ENCODE measurements at regions not wholly inside any gene's neighbourhood (a gene's known extent, or its start where the extent isn't known, plus 50 kb on each side); places are given as distances from the start of the nearest gene placed in this dataset.
"Not testable (repeated sequence)": the region's sequence is repeated elsewhere in the genome, so short reads cannot be mapped to it uniquely, and the experiment has no call there.

DNA sequence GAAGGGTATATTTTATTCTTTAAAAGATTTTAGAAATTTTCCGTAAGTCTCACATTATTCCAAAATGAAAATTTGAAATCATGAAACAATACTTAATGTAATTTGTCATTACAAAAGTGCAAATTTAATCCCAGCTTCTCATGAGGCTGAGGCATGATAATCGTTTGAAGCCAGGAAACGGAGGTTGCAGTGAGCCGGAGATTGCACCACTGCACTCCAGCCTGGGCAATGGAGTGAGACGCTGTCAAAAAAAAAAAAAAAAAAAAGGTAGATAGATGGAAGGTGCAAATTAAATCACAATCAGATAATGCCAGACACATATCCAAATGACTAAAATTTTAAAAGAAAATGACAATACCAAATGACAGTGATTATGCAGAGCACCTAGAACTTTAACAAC, 644.2 kb downstream of the FAM181B start:
- H3K27ac ChIP-seq, result no peak overlapping the region
- no peak for DNase-seq (ENCODE audit: low read depth, low spot score)

DNA sequence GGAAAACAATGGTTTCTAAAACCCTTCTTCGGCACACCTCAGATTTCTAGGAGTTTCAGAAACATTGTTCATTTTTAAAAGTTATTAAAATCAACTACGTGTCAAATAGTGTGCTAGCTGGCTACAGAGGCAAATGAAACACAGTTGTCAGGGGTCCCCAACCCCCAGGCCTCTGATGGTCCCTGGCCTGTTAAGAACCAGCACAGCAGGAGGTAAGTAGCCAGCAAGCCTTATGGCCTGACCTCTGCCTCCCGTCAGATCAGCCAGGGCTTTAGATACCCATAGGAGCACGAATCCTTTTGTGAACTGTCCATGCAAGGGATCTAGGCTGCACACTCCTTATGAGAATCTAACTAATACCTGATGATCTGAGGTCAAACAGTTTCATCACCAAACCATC, 648.2 kb downstream of the FAM181B start:
- no peak overlapping the region for H3K27ac ChIP-seq
- DNase-seq (ENCODE audit: low read depth, low spot score), result no peak

DNA sequence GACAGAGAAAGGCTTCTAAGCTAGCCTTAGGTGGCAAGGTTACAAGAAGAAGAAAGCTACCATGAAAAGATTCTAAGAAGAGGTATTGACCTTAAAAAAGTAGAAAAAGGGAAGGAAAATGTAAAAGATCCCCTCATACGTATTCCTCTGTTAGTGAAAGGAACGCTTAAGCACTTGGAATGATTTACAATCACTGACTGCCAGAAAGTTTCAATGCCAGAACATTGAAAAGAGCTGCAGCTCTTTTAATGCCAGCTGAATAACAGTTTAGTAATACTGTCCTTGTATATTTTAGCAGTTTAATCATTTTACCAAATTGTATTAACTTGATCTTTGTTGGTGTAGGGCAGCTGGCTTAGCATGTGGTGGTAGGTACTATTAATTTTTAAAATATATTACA, 650.7 kb downstream of the FAM181B start:
- H3K27ac ChIP-seq, result no peak overlapping the region
- DNase-seq (ENCODE audit: low read depth, low spot score), result no peak

DNA sequence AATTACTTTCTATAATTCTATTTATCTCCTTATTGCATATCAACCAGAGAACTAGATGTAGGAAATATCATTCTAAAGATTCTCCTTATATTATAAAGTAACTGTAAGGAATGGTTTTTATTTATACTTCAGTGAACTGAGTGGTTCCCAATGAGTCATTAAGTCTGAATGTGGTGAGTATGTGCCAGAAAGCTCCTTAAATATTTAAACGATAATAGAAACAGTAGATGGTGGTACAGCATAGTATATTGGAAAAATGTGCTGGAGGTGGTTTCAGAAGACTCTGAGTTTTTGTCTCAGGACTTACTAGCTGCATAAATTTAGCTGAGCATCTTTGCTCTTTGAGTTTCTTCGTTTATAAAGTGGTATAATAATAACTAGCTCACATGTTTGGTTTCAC, 653.5 kb downstream of the FAM181B start:
- no peak overlapping the region for H3K27ac ChIP-seq
- DNase-seq (ENCODE audit: low read depth, low spot score), result no peak

DNA sequence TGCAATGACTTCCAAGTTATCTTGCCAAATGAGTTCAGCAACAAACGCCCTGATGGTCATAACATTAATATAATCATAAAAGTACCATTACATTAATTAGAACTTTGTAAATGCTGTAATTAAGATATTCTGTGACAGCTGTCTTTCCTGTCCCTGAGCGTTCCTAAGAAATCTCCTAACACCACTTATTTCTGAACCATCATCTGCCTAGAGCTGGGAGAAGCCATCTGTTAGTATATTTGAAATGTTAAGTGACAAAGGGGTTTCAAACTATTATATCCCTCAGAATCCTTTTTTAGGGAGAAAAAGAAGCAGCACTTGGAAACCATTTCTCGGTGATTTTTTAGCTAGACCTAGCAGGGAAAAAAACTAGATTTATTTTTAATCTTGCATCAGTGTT, 657.5 kb downstream of the FAM181B start:
- no peak for DNase-seq (ENCODE audit: low read depth, low spot score)
- no peak overlapping the region for H3K27ac ChIP-seq

DNA sequence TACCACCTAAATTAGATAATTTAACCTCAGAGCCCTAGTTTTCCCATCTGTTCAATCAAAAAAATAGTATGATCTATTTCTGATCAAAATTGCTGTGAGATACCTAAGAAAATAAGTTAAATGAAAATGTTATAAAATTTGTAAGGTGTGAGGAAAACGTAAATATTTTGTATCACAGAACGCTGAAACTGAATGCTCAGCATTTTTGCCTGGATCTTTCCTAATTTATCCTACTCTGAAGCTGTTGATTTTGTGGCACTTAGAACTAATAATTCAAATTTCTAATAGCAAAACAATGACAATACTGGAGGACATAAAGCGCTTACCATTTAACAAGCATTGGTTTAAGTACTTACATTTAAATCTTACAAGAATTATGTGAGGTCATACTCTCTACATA, 674.2 kb downstream of the FAM181B start:
- H3K27ac ChIP-seq, result no peak overlapping the region
- no peak for DNase-seq (ENCODE audit: low read depth, low spot score)

DNA sequence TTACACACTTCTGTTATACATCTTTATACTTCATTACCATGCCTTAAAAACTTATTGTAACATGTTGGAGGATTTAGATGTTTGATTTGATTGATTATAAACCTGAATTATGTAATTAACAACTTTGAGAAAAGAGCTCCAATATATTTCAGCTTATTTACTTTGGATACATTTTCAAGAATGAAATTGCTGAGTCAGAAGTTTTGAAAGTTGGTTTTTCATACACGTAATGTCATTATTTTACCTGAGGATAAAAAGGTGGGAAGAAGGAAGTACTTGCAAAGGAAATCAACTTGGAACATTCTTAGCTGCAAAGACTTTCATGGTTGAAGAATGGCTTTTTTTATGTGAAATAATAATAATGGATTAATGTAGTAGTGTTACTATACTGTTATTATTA, 677.2 kb downstream of the FAM181B start:
- DNase-seq (ENCODE audit: low read depth, low spot score), result no peak
- no peak overlapping the region for H3K27ac ChIP-seq

DNA sequence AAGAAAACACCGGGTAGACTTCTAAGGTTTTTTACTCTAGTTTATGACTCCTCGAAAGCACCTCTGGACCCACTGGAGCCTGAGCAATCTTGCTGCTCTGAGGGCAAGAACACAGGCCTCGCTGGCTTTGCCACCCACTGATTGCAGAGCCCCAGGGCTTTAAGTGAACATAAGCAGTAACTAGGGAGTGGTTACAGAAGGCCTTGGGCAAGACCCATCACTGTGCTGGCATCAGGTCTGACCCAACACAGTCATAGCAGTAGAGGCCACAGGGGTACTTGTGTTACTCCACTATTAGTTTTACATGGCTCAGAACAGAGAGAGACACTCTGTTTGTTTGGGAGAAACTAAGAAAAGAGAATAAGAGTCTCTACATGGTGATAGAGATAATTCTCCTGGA, 684.5 kb downstream of the FAM181B start:
- no peak for DNase-seq (ENCODE audit: low read depth, low spot score)

DNA sequence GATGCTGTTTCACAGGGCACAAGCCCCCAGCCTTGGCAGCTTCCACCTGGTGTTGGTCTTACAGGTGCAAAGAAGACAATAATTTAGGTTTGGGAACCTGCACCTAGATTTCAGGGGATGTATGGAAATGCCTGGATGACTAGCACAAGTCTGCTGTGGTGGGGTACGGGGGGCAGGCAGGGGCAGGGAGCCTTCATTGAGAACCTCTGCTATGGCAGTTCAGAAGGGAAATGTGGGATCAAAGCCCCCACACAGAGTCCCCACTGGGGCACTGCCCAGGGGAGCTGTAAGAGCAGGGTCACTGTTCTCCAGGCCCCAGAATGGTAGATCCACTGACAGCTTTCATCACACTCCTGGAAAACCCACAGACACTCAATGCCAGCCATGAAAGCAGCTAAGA, 686.5 kb downstream of the FAM181B start:
- no peak overlapping the region for H3K27ac ChIP-seq
- no peak for DNase-seq (ENCODE audit: low read depth, low spot score)

More for the DNA sequence above, 684.5 kb downstream of the FAM181B start:
- H3K27ac ChIP-seq, result no peak overlapping the region

DNA sequence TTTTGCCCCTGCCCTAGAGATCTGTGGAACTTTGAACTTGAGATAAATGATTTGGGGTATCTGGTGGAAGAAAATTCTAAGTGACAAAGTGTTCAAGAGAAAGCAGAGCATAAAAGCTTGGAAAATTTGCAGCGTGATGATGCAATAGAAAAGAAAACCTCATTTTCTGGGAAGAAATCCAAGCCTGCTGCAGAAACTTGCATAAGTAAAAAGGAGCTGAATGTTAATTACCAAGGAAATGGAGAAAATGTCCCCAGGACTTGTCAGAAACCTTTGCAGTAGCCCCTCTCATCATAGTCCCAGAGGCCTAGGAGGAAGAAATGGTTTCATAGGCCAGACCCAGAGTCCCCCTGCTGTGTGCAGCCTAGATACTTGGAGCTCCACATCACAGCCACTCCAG, 686.9 kb downstream of the FAM181B start:
- H3K27ac ChIP-seq, result no peak overlapping the region
- DNase-seq (ENCODE audit: low read depth, low spot score), result no peak

DNA sequence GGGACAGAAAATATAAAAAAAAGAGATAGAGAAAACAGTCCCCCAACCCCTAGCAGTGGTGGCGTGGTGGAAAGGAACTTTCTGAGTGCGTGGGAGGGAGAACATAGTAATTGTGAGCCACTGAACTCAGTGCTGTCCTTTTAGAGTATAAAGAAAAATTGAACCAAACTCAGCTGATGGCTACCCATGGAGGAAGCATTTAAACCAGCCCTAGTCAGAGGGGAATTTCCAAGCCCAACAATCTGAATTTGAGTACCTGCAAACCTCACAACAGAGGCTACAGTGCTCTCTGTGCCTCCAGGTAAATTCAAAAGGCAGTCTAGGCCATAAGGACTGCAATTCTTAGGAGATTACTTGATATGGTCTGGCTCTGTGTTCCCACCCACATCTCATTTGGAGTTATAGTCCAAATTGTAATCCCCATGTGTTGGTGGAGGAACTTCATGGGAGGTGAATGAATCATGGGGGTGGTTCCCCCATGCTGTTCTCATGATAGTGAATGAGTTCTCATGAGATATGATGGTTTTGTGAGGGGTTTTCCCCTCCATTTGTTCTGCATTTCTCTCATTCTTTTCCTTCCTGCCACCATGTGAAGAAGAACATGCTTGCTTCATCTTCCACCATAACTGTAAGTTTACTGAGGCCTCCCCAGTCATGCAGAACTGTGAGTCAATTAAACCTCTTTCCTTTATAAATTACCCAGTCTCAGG, 687.8 kb downstream of the FAM181B start:
- no peak for DNase-seq (ENCODE audit: low read depth, low spot score)
- no peak overlapping the region for H3K27ac ChIP-seq

DNA sequence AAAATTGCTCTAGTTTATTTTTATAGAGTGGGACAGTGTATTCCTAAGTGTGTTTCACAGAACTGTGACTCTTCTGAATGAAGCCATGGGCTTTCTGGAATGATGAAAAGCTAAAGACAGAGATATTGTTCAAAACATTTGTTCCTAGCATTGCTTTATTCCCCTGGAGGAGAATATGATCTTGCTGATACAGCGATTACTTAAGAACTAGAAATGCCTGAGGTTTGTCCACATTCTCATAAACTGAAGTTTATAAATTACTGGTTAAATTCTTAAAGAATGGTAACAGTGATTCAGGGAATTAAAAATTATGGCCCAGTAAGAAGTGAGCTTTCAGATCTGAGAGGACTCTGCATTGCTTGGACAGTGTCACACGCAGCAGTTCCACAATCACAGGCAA, 690.3 kb downstream of the FAM181B start:
- no peak overlapping the region for H3K27ac ChIP-seq
- no peak for DNase-seq (ENCODE audit: low read depth, low spot score)

DNA sequence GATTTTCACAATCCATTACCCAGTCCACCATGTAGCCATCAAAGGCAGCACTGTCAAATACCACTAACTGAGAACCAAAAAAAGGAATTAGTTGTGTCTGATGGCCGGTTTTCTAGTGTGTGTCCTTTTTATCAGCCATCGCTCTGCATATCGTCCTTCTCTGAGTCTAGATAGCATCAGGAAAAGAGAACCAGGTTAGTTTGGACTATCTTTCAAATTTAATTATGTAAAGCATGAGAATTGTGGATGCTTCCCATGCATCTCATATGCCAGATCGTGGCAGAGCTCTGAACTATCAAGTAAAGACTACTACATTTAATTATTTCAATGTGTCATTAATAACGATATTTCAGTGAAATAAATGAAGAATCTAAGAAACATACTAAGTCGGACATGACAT, 691.9 kb downstream of the FAM181B start:
- DNase-seq (ENCODE audit: low read depth, low spot score), result no peak
- H3K27ac ChIP-seq, result no peak overlapping the region

DNA sequence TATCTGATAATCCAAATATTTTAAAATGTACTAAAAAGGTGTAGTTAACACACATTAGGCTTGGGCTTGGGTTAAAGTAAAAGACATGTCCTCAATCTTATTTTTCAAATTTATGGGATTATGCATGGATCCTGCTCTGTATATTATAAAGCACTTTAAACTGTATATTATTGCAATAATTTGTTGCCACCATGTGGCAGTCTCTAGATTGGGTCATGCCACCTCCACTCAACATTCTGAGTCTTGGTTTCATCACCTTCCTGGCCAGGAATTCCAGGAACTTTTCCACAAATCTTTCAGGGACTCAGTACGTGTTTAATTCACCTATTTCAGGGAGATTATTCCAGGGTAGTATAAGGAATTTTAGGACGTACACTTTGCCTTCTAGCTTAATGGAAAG, 695.5 kb downstream of the FAM181B start:
- DNase-seq (ENCODE audit: low read depth, low spot score), result no peak
- H3K27ac ChIP-seq, result no peak overlapping the region

DNA sequence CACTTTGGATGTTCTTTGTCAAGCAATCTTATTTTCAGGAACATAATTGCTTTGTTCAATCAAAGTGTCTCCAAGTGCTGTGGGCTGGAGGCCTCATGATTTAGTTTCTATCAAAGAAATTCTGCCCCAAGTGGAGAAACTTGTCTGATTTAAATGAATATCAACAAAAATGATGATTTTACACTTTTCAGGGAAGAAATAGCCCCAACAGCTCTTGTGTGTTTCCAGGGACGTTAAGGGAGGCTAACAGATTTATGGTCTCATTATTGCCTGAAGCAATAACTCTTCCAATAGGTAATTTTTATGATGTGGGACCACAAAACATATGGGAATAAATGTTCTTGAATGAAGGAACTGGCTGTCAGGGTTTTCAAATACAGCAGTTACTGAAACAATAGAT, 699.1 kb downstream of the FAM181B start:
- DNase-seq (ENCODE audit: low read depth, low spot score), result no peak
- H3K27ac ChIP-seq, result no peak overlapping the region

DNA sequence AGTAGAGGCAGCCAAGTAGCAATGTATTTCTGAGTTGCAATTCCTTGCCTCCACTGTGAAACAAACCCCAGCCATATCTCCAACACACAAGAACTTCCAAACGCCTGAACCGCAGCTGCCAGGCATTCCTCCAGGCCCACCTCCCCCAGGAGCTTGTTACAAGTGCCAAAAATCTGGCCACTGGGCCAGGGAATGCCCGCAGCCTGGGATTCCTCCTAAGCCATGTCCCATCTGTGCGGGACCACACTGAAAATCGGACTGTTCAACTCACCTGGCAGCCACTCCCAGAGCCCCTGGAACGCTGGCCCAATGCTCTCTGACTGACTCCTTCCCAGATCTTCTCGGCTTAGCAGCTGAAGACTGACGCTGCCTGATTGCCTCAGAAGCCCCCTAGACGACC, 706.3 kb downstream of the FAM181B start:
- DNase-seq (ENCODE audit: low read depth, low spot score); H3K27ac ChIP-seq: not testable (repeated sequence)

DNA sequence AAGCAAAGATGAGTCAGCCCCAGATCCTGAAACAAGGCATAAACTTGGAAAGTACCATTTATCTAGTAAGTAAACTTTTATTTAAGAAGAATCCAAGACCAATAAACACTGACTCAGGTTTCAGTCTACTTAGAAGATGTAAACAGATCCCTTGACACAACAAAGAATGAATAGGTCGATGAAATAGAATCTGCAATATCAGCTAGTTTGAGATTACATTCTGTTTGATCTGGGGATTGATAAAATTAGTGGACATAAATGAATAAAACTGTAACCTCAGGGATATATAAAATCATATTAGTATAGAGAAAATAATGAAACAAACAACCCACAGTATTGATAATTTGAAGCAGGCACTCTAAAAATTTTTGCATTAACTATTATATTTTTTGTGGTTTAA, 708.9 kb downstream of the FAM181B start:
- no peak for DNase-seq (ENCODE audit: low read depth, low spot score)
- H3K27ac ChIP-seq, result no peak overlapping the region

DNA sequence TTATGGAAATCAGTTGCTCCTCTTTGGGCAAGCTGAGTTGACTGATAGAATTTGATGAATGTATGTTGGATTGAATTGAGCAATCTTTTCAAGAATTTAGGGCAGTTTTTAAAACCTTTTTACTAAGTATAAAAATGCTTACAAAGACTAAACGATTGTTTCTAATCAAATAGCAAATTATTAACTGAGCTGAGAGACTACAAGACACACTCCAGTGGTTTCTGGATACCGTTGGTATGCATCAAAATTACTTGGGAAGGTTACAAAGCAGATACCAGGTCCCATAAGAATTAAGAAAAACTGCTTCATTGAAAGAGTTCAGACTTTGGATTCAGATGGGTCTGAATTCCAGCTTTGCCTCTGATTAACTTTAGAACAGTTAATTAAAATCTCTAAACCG, 721.4 kb downstream of the FAM181B start:
- no peak for DNase-seq (ENCODE audit: low read depth, low spot score)
- H3K27ac ChIP-seq, result no peak overlapping the region

DNA sequence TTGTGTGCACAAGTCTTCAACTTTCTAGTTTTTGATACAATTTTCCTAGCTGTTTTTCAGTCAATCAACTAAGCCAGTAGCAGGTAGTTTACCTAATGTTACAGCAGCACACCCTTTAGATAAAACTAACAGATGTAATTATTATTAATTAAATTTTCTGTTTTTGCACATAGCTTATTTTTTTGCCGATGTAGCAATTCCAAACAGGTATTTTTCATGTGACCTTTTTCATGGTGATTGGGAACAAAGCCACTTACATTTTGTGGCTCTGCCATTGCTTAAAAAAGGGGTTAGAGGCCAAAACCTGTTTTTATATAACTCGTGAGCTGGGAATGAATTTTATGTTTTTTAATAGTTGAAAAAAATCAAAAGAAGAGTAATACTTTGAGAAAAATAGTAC, 724.5 kb downstream of the FAM181B start:
- H3K27ac ChIP-seq, result no peak overlapping the region
- no peak for DNase-seq (ENCODE audit: low read depth, low spot score)

DNA sequence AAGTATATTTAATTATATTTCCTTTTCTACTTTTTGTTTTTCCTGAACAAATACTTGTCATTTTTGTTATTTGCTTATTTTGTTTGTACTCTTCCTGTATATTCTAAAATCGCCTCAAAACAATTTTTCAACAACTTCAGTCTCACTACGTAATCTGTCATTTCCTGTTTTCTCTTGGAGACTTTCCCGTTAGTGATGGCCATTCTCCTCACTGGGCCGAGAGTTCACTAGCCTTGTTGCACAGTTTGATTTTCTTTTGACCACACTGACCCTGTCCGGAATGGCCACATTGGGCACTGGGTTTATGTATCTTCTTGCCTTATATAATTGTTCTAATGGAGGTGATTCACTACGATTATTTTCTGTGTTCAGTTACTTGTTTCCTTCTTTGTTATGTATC, 726.1 kb downstream of the FAM181B start:
- no peak overlapping the region for H3K27ac ChIP-seq
- no peak for DNase-seq (ENCODE audit: low read depth, low spot score)

DNA sequence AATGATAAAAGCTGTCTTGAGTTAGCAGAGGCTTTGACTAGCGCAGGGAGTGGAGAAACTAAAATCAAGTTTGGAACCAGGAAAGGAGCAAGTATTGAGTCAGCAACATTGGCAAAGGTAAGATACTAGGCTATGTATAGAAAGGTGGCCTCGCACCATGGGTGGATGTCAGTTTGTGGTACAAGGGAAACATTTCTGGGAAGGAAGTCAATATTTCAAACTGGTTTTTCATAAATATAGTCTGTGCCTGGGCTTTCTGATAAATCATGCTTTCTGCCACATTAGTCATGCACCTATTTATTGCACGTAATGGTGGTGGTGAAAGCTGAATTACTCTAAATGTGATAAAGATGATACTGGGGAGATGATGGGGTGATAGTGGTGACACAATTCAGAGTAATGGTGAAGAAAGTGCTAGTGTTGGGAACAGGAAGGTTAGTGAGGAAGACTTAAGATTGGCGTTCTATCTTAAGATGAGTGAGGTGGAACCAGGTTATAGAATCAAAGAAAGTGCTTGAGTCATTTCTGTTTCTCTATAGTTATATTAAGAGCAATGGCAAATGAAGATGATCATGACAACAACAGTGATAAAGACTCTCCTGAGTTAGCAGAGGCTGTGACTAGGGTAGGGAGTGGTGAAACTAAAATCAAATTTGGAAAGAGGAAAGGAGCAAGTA, 729.0 kb downstream of the FAM181B start:
- DNase-seq (ENCODE audit: low read depth, low spot score), result no peak
- peak overlapping the region; percentile 60 for H3K27ac ChIP-seq
